Stomach (tissue), 8 donors: ENCODE measurements at regions not wholly inside any gene's neighbourhood (a gene's known extent, or its start where the extent isn't known, plus 50 kb on each side); places are given as distances from the start of the nearest gene placed in this dataset.

Experiments used
- DNase-seq, 2 donors: peaks; one replicate each; pipeline versions ENCODE4 v3.0.0 to v3.0.0-alpha.2; 2013 to 2019
- H3K27ac ChIP-seq, 5 donors: fragments of 200-600 bp in 4 of 5; sonication (generic) in 4 of 5; one replicate each; pipeline ENCODE4 v1.5.1; 2013 to 2019; ENCODE audit warnings: mild to moderate bottlenecking in 1 of 5, moderate library complexity in 1 of 5
- H3K27me3 ChIP-seq, 3 donors: fragments of 200-600 bp; sonication (generic); one replicate each; pipeline ENCODE4 v1.5.1; 2017 to 2019; ENCODE audit warnings: mixed run types in 1 of 3
- H3K36me3 ChIP-seq, 4 donors: fragments of 200-600 bp; sonication (generic); 1 replicate in 3 of 4; 2 replicates in 1 of 4; pipeline ENCODE4 v1.5.1; 2016 to 2019
- H3K4me1 ChIP-seq, 4 donors: fragments of 200-600 bp; sonication (generic); one replicate each; pipeline ENCODE4 v1.5.1; 2016 to 2019
- H3K4me3 ChIP-seq, 4 donors: fragments of 200-600 bp; sonication (generic) in 3 of 4; one replicate each; pipeline ENCODE4 v1.5.1; 2016 to 2019; ENCODE audit warnings: mild to moderate bottlenecking in 1 of 4
- H3K9me3 ChIP-seq, 4 donors: fragments of 200-600 bp; sonication (generic); one replicate each; pipeline ENCODE4 v1.5.1; 2016 to 2019
- CTCF ChIP-seq, 7 experiments: fragments of 450-650 bp in 4 of 7; fragments of 200-600 bp in 3 of 7; sonication (generic) in 3 of 7; IDR thresholded peaks; one replicate each; pipeline ENCODE4 v1.5.1; 2016 to 2019; ENCODE audit warnings: antibody characterized with exemption in 7 of 7, control low read depth in 2 of 7, mild to moderate bottlenecking in 1 of 7
- EP300 ChIP-seq: sonication (generic); formaldehyde crosslinking; IDR thresholded peaks from one replicate; pipeline ENCODE4 v1.6.1; 2017; ENCODE audit warnings: antibody characterized with exemption
- POLR2A ChIP-seq, 4 donors: fragments of 450-650 bp; IDR thresholded peaks; one replicate each; pipeline ENCODE4 v1.6.1; 2016; ENCODE audit warnings: antibody characterized with exemption in 4 of 4, control low read depth in 2 of 4, mild to moderate bottlenecking in 1 of 4, moderate library complexity in 1 of 4
- POLR2AphosphoS5 ChIP-seq, 3 donors: sonication (generic); formaldehyde crosslinking; IDR thresholded peaks; one replicate each; pipeline ENCODE4 v1.6.1; 2016; ENCODE audit warnings: antibody characterized with exemption in 3 of 3
- WGBS, 5 donors: extraction: QIAGEN DNeasy Blood & Tissue Kit in 3 of 5; methylation state at CpG; one replicate each; pipeline versions ENCODE4 v1.1.5 to v1.1.7; 2013 to 2018; 5-methylcytosine and 5-hydroxymethylcytosine counted together
- intact Hi-C: fragments of 100-400 bp; cut with DNase I; formaldehyde crosslinking; loops from one replicate; pipeline ENCODE4 v1.15.1; 2023; ENCODE audit warnings: low total_unique reads
- donor health status: healthy with polysubstance abuse.
- donor health status: Bipolar disorder and iron deficiency.
- donor health status: healthy.

- Histone ChIP-seq H3K4me3 (no peak overlapping the region), H3K9me3 (no peaks in the 10 kb centered on the region), H3K4me1 (no peaks in the 10 kb centered on the region), H3K27me3 (peaks cover 0 to 67% (median 16%) of the 10 kb centered on the region in 3 donors), H3K36me3 (no peaks in the 10 kb centered on the region), H3K27ac (no peak overlapping the region)
- intact Hi-C loops: no loop called here
- WGBS, 5 donors: 30 to 59% (median 52%) methylated on average over 2 of the region's 2 CpGs
- no peak for TF ChIP-seq CTCF (IDR thresholded peaks at IDR 0.05)
- no peak for TF ChIP-seq POLR2A (IDR thresholded peaks at IDR 0.05)
- no peak for TF ChIP-seq EP300
- TF ChIP-seq POLR2AphosphoS5 (IDR thresholded peaks at IDR 0.05): no peak
- no peak for DNase-seq
Measured at GRCh38 chr1:18005238-18005637, 102.4 kb upstream of the IGSF21 start.

GRCh38 chr1:18007391-18008041, 100.1 kb upstream of the IGSF21 start:
- no peak for DNase-seq
- Histone ChIP-seq H3K9me3 (no peaks in the 10 kb centered on the region), H3K27me3 (peaks cover 0 to 71% (median 16%) of the 10 kb centered on the region in 3 donors), H3K36me3 (no peaks in the 10 kb centered on the region), H3K27ac (no peak overlapping the region), H3K4me1 (no peaks in the 10 kb centered on the region), H3K4me3 (no peak overlapping the region)
- TF ChIP-seq POLR2A (IDR thresholded peaks at IDR 0.05) (no peak), CTCF (IDR thresholded peaks at IDR 0.05) (no peak), EP300 (no peak), POLR2AphosphoS5 (IDR thresholded peaks at IDR 0.05) (no peak)
- 63 to 74% (median 69%) methylated on average over 11 to 14 of the region's 14 CpGs for WGBS, 5 donors
- intact Hi-C loops: no loop called here

- intact Hi-C loops: no loop called here
- no peaks in the 10 kb centered on the region for H3K9me3 ChIP-seq
- 62 to 94% (median 80%) methylated on average over 1 of the region's 1 CpG for WGBS, 5 donors
Measured at GRCh38 chr1:18008081-18008480, 99.5 kb upstream of the IGSF21 start.

GRCh38 chr1:18009055-18009454, 98.5 kb upstream of the IGSF21 start:
- intact Hi-C loops: no loop called here
- WGBS, 5 donors: 29 to 48% (median 40%) methylated on average over 4 to 6 of the region's 6 CpGs
- peaks cover 0 to 70% (median 9%) of the 10 kb centered on the region in 3 donors for H3K27me3 ChIP-seq

More at GRCh38 chr1:18008081-18008480, 99.5 kb upstream of the IGSF21 start:
- Histone ChIP-seq H3K4me3 (no peak overlapping the region), H3K36me3 (no peaks in the 10 kb centered on the region), H3K27ac (no peak overlapping the region), H3K27me3 (peaks cover 0 to 72% (median 12%) of the 10 kb centered on the region in 3 donors), H3K4me1 (no peaks in the 10 kb centered on the region)
- no peak for TF ChIP-seq POLR2AphosphoS5 (IDR thresholded peaks at IDR 0.05)
- no peak for TF ChIP-seq EP300
- TF ChIP-seq POLR2A (IDR thresholded peaks at IDR 0.05): no peak
- TF ChIP-seq CTCF (IDR thresholded peaks at IDR 0.05): no peak
- DNase-seq: no peak

More at GRCh38 chr1:18009055-18009454, 98.5 kb upstream of the IGSF21 start:
- Histone ChIP-seq H3K27ac (no peak overlapping the region), H3K36me3 (no peaks in the 10 kb centered on the region), H3K9me3 (no peaks in the 10 kb centered on the region), H3K4me3 (no peak overlapping the region), H3K4me1 (no peaks in the 10 kb centered on the region)
- no peak for TF ChIP-seq EP300
- TF ChIP-seq POLR2AphosphoS5 (IDR thresholded peaks at IDR 0.05): no peak
- no peak for TF ChIP-seq CTCF (IDR thresholded peaks at IDR 0.05)
- TF ChIP-seq POLR2A (IDR thresholded peaks at IDR 0.05): no peak
- DNase-seq: no peak
